HG02981 (cell line): ENCODE measurements at regions not wholly inside any gene's neighbourhood (a gene's known extent, or its start where the extent isn't known, plus 50 kb on each side); places are given as distances from the start of the nearest gene placed in this dataset.

Experiments
- ATAC-seq: cut with Tn5 transposase; IDR thresholded peaks from one replicate; pipeline ENCODE4 v1.9.1; 2021; ENCODE audit warnings: mild to moderate bottlenecking, moderate library complexity; ENCODE audit not compliant: unreplicated experiment

- ATAC-seq = no peak
Observed at GRCh38 chr3:70393881-70394612, 81.6 kb upstream of the MDFIC2 start.

- ATAC-seq = no peak
Observed at GRCh38 chr3:70392227-70392626, 79.8 kb upstream of the MDFIC2 start.

GRCh38 chr3:70387889-70388288 is 75.5 kb upstream of the MDFIC2 start:
- ATAC-seq = no peak

GRCh38 chr3:70386846-70387245 is 74.4 kb upstream of the MDFIC2 start:
- ATAC-seq = no peak

- no peak for ATAC-seq
Observed at GRCh38 chr3:70386043-70386442, 73.6 kb upstream of the MDFIC2 start.

GRCh38 chr3:70383360-70383831 is 71.0 kb upstream of the MDFIC2 start:
- peak; percentile 98 for ATAC-seq

- ATAC-seq = no peak
Observed at GRCh38 chr3:70374179-70374578, 61.7 kb upstream of the MDFIC2 start.
